NT2/D1 (cell line): ENCODE measurements at regions not wholly inside any gene's neighbourhood (a gene's known extent, or its start where the extent isn't known, plus 50 kb on each side); places are given as distances from the start of the nearest gene placed in this dataset.

Source experiments
- SUZ12 ChIP-seq: IDR thresholded peaks from 2 replicates; pipeline ENCODE4 v1.6.1; 2011; ENCODE audit not compliant: insufficient read length, insufficient read depth; ENCODE audit errors: extremely low read depth
- YY1 ChIP-seq: IDR thresholded peaks from 2 replicates; pipeline ENCODE4 v1.6.1; 2011; ENCODE audit not compliant: insufficient read length, insufficient read depth
- ZNF274 ChIP-seq: IDR thresholded peaks from 2 replicates; pipeline ENCODE4 v1.6.1; 2011; ENCODE audit warnings: mild to moderate bottlenecking, low read depth, low read length

- TF ChIP-seq ZNF274, result no peak
- no peak for TF ChIP-seq SUZ12
- no peak for TF ChIP-seq YY1
Observed at GRCh38 chr13:34515201-34515600, 426.9 kb upstream of the NBEA start.
